GM12891 (cell line): ENCODE measurements at regions not wholly inside any gene's neighbourhood (a gene's known extent, or its start where the extent isn't known, plus 50 kb on each side); places are given as distances from the start of the nearest gene placed in this dataset.

Experiments used
- PAX5 ChIP-seq: IDR thresholded peaks from 2 replicates; pipeline ENCODE4 v1.6.1; 2011; ENCODE audit warnings: low read length, moderate library complexity, mild to moderate bottlenecking; ENCODE audit not compliant: insufficient read depth, severe bottlenecking
- POLR2A ChIP-seq: IDR thresholded peaks from 2 replicates; pipeline ENCODE4 v1.6.1; 2011; ENCODE audit warnings: low read depth, low read length, control low read depth
- POLR2AphosphoS5 ChIP-seq: IDR thresholded peaks from 2 replicates; pipeline ENCODE4 v1.6.1; 2011; ENCODE audit warnings: low read depth, low read length, control low read depth
- POU2F2 ChIP-seq: IDR thresholded peaks from 2 replicates; pipeline ENCODE4 v1.6.1; 2011; ENCODE audit warnings: low read depth, mild to moderate bottlenecking, control low read depth, low read length, moderate library complexity
- SPI1 ChIP-seq: IDR thresholded peaks from 2 replicates; pipeline ENCODE4 v1.6.1; 2011; ENCODE audit warnings: low read depth, low read length, control low read depth
- TAF1 ChIP-seq: IDR thresholded peaks from 2 replicates; pipeline ENCODE4 v1.6.1; 2011; ENCODE audit warnings: low read depth, low read length, control low read depth

- no peak for TF ChIP-seq POLR2A
- no peak for TF ChIP-seq POLR2AphosphoS5
- TF ChIP-seq TAF1: no peak
- TF ChIP-seq PAX5: no peak
- no peak for TF ChIP-seq SPI1
- TF ChIP-seq POU2F2: no peak
These were observed 220.3 kb upstream of the IRX3 start for GRCh38 chr16:54506741-54507500.
